RWPE2 (cell line): ENCODE measurements at regions not wholly inside any gene's neighbourhood (a gene's known extent, or its start where the extent isn't known, plus 50 kb on each side); places are given as distances from the start of the nearest gene placed in this dataset.
A peak's percentile ranks its signal among the peaks of the same experiment; 100 is the strongest.

Source experiments
- ATAC-seq: fragments of 200-7000 bp; cut with Tn5 transposase; 3 replicates; pipeline ENCODE4 v1.9.1; 2021; ENCODE audit warnings: low read depth
- DNase-seq: peaks from one replicate; pipeline ENCODE4 v3.0.0-alpha.2; 2020; ENCODE audit warnings: low spot score
- H3K27ac ChIP-seq: fragments of 450-650 bp; 2 replicates; pipeline ENCODE4 v1.5.1; 2017; ENCODE audit warnings: mild to moderate bottlenecking; ENCODE audit not compliant: poor library complexity, severe bottlenecking
- H3K27me3 ChIP-seq: fragments of 250-450 bp; sonication (Bioruptor Pico); 2 replicates; pipeline ENCODE4 v1.5.1; 2021; ENCODE audit warnings: mild to moderate bottlenecking, moderate library complexity; ENCODE audit not compliant: insufficient read depth, poor library complexity, severe bottlenecking
- H3K36me3 ChIP-seq: fragments of 250-450 bp; sonication (Bioruptor Pico); 2 replicates; pipeline ENCODE4 v1.5.1; 2020; ENCODE audit warnings: low read depth, mild to moderate bottlenecking, moderate library complexity
- H3K4me1 ChIP-seq: fragments of 250-450 bp; sonication (Bioruptor Pico); 2 replicates; pipeline ENCODE4 v1.5.1; 2021; ENCODE audit warnings: mild to moderate bottlenecking, moderate library complexity; ENCODE audit not compliant: insufficient read depth, poor library complexity, severe bottlenecking
- H3K4me3 ChIP-seq: fragments of 250-450 bp; sonication (Bioruptor Pico); 2 replicates; pipeline ENCODE4 v1.5.1; 2021; ENCODE audit warnings: mild to moderate bottlenecking, moderate library complexity; ENCODE audit not compliant: severe bottlenecking
- H3K9me3 ChIP-seq: fragments of 250-450 bp; sonication (Bioruptor Pico); 2 replicates; pipeline ENCODE4 v1.5.1; 2021; ENCODE audit warnings: mild to moderate bottlenecking, moderate library complexity; ENCODE audit not compliant: severe bottlenecking
- CTCF ChIP-seq: fragments of 450-650 bp; IDR thresholded peaks from one replicate; pipeline ENCODE4 v1.5.1; 2017; ENCODE audit warnings: mild to moderate bottlenecking, moderate library complexity; ENCODE audit not compliant: poor library complexity, severe bottlenecking

GRCh38 chr5:56656846-56657726 lies 158.3 kb upstream of the MAP3K1 start:
- Histone ChIP-seq H3K36me3 (no peaks in the 10 kb centered on the region), H3K9me3 (no peaks in the 10 kb centered on the region), H3K4me3 (no peak overlapping the region), H3K4me1 (peaks cover 3% of the 10 kb centered on the region), H3K27ac (no peak overlapping the region), H3K27me3 (no peaks in the 10 kb centered on the region)
- no peak for TF ChIP-seq CTCF
- ATAC-seq, result peak; percentile 45; the same call in 2 of the 3 replicates
- DNase-seq, result no peak

- H3K36me3 ChIP-seq, result no peaks in the 10 kb centered on the region
- H3K4me1 ChIP-seq, result no peaks in the 10 kb centered on the region
- TF ChIP-seq CTCF, result no peak
- no peak overlapping the region for H3K27ac ChIP-seq
- H3K9me3 ChIP-seq, result no peaks in the 10 kb centered on the region
- no peak for DNase-seq
- no peaks in the 10 kb centered on the region for H3K27me3 ChIP-seq
- H3K4me3 ChIP-seq, result no peak overlapping the region
- ATAC-seq, result no peak
Observed at GRCh38 chr5:56651893-56652292, 163.5 kb upstream of the MAP3K1 start.

- ATAC-seq (no peak), DNase-seq (no peak)
- no peaks in the 10 kb centered on the region for H3K27me3 ChIP-seq
- H3K4me3 ChIP-seq, result no peak overlapping the region
- H3K36me3 ChIP-seq, result no peaks in the 10 kb centered on the region
- no peaks in the 10 kb centered on the region for H3K9me3 ChIP-seq
- no peaks in the 10 kb centered on the region for H3K4me1 ChIP-seq
- TF ChIP-seq CTCF, result no peak
- H3K27ac ChIP-seq, result no peak overlapping the region
Observed at GRCh38 chr5:56650386-56650785, 165.0 kb upstream of the MAP3K1 start.

- Histone ChIP-seq H3K9me3 (no peaks in the 10 kb centered on the region), H3K36me3 (no peaks in the 10 kb centered on the region), H3K27ac (no peak overlapping the region), H3K4me3 (no peak overlapping the region), H3K27me3 (no peaks in the 10 kb centered on the region), H3K4me1 (no peaks in the 10 kb centered on the region)
- no peak for DNase-seq
- ATAC-seq, result peak; percentile 14; the same call in 1 of the 3 replicates
- no peak for TF ChIP-seq CTCF
Observed at GRCh38 chr5:56649569-56649968, 165.8 kb upstream of the MAP3K1 start.

- no peak for ATAC-seq
- no peak overlapping the region for H3K4me3 ChIP-seq
- H3K36me3 ChIP-seq, result no peaks in the 10 kb centered on the region
- H3K27me3 ChIP-seq, result no peaks in the 10 kb centered on the region
- no peak for TF ChIP-seq CTCF
- H3K9me3 ChIP-seq, result peaks cover 3% of the 10 kb centered on the region
- DNase-seq, result no peak
- no peak overlapping the region for H3K27ac ChIP-seq
- no peaks in the 10 kb centered on the region for H3K4me1 ChIP-seq
Observed at GRCh38 chr5:56648460-56649034, 166.8 kb upstream of the MAP3K1 start.
